Stimulated activated CD4-positive, alpha-beta T cell treated with anti-CD3 and anti-CD28 coated beads, TNF-alpha, amount 100 ng/mL, for 4 hours (primary cell): ENCODE measurements at regions not wholly inside any gene's neighbourhood (a gene's known extent, or its start where the extent isn't known, plus 50 kb on each side); places are given as distances from the start of the nearest gene placed in this dataset.
"Not testable (repeated sequence)": the region's sequence is repeated elsewhere in the genome, so short reads cannot be mapped to it uniquely, and the experiment has no call there.

ENCODE experiments used
- DNase-seq, 3 experiments: peaks; one replicate each; pipeline ENCODE4 v3.0.0-alpha.2; 2020; ENCODE audit warnings: low read depth in 3 of 3

DNA sequence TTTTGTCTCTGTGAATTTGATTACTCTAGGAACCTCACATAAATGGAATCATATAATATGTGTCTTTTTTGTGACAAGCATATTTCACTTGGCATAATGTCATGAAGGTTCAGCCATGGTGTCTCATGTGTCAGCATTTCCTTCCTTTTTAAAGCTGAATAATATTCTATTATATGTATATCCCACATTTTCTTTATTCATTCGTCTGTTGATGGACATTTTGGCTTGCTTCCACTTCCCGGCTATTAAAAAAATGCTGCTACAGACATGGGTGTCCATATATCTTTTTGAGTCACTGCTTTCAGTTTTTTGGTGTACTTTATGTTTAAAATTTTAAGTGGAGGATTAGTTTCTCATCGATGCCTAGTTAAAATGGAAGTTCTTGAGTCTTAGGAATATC is 59.8 kb upstream of the C5orf63 start:
- DNase-seq, result no peak

DNA sequence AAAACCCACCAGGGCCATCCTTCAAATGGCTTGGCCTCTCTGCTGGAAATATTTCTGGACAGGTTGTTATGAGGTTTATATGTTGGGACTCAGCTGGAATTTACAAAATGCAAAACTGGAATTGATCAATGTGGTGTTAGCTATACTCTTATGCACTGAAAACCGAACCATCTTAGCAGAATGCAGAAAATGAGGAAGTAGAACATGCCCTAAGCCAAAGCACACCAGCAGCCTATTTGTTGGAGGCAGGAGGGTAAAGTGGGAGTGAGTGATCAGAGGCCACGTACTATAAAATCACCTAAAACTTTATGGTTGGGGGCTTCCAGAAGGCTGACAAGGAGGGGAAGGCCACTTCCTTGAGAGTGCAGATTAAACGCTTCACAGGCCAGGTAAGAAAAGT is 63.6 kb upstream of the C5orf63 start:
- DNase-seq, result no peak

DNA sequence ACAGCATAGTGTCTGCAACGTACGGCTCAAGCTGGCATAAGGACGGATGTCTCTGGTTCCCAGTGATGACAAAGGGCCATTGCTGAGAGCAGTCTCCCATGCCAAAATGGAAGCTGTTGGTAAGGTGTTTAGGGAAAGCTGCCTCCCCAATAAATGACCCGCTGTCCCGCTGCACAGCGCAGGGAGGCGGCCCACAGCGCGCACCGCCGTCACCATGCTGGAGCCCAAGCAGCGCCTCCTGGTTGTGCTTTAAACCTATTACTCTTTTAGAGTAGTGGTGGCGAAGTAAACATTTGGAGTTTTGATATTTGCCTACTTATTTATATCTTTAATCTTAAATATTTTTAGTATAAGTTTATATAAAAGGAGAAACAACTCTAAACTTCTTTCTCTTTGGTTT is 70.4 kb upstream of the C5orf63 start:
- DNase-seq, result no peak

DNA sequence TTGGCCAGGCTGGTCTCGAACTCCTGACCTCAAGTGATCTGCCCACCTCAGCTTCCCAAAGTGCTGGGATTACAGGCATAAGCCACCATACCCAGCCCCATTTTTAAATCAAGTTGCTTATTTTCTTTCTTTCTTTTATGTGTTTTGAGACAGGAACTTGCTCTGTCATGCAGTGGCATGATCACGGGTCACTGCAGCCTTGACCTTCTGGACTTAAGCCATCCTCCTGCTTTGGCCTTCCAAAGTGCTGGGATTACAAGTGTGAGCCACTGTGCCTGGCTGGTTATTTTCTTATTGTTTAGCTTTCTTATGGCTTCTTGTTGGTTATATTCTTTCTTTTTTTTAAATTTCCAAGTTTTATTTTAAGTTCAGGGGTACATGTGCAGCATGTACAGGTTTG is 79.7 kb upstream of the C5orf63 start:
- no peak for DNase-seq

DNA sequence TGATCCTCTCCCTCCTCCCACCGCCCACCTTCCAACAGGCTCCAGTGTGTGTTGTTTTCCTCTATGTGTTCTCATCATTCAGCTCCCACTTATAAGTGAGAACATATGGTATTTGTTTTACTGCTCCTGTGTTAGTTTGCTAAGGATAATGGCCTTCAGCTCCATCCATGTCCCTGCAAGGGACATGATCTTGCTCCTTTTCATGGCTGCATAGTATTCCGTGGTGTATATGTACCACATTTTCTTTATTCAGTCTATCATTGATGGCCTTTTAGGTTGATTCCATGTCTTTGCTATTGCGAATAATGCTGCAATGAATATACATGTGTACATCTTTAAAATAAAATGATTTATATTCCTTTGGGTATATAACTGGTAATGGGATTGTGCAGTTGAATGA is 80.2 kb upstream of the C5orf63 start:
- no peak for DNase-seq

DNA sequence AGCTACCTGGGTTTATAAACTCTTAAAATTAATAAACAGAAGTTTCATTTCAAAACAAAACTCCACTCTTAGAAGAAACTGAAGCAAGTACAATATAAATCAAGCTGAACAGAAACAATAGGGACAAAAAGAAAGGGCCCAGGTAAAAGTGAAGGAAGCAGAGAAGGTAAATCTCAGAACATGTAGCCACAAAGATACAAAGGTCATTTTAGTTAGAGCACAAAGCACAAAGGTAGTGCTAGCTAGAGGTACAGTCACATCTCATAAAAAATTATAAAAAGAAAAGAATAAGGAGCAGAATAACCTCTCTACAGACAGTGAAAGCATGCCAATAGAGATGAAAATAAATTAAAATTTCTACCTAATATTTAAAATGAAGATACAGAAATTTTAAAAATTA is 90.4 kb upstream of the C5orf63 start:
- no peak for DNase-seq

DNA sequence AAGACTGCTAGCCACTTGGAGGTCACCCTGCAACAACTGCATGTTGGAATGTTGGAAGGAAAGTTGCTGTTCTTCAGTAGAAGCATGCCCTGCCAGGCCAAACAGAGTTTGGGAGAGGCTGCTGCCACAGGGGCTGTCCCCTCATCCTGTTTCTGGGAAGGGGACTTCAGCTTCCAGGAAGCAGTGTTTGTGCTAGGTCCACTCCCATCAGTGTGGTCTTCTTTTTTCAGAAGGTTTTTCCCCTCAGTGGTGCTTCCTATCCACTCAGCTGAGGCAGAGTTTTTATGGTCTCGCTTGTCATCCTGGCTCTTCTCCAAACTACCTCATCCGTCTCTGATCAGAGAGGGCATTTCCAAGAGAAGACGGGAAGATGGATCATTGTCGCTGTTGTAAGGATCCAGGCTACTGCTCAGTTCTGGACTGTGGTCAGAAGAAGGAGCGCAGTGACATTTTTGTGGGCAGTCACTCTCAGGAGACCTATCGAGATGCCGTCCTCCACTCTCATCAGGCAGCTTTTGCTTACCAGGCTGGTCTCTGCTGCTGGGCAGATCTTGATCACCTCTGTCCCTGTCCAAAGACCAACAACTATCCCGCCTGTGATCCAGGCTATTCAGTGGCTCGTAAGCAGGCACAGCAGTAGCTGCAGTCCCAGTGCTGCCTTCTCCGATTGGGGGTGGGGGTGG is 97.8 kb upstream of the C5orf63 start:
- DNase-seq, result no peak

DNA sequence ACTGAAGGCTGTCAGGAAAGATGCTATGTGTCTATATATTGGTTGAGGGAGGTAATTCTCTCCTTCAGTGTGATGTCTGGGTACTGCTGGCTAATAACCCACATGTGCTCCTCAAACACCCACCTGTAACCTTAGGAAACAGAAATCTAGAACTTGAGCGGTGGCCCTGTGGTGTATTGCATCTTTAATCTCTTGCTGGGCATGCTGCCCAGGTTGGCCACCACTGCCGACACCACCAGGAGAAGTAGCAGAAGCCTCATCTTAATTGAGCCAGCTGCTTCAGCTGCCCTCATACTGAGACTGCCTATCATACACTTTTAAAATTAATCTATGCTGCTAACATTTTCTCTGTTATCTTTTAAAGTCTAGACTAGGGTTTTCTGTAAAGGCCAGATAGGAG is 103.5 kb upstream of the C5orf63 start:
- DNase-seq, result no peak

DNA sequence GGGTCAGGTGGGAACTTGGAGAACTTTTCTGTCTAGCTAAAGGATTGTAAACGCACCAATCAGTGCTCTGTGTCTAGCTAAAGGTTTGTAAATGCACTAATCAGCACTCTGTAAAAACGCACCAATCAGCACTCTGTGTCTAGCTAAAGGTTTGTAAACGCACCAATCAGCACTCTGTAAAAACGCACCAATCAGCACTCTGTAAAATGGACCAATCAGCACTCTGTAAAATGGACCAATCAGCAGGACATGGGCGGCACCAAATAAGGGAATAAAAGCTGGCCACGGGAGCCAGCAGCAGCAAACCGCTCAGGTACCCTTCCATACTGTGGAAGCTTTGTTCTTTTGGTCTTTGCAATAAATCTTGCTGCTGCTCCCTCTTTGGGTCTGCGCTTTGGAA is 108.0 kb upstream of the MEGF10 start:
- DNase-seq, result not testable (repeated sequence)

DNA sequence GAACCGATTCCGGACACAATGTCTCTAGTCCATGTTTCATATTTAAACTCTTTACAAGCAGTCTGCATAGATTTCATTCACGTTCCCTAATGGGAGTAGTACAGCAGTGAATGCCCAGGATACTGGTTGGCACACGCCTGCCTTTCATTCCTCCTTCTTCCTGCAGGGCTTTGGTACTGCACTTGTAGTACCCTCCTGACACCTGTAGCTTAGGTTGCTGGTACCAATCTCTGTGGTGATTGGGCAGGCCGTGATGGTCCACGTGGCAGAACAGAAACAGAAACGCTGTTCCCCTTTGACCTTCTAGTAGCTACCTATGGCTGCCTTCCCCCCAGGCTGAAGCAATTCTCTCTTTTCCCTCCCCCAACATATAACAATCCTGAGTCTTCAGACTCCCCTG is 107.3 kb upstream of the MEGF10 start:
- no peak for DNase-seq

DNA sequence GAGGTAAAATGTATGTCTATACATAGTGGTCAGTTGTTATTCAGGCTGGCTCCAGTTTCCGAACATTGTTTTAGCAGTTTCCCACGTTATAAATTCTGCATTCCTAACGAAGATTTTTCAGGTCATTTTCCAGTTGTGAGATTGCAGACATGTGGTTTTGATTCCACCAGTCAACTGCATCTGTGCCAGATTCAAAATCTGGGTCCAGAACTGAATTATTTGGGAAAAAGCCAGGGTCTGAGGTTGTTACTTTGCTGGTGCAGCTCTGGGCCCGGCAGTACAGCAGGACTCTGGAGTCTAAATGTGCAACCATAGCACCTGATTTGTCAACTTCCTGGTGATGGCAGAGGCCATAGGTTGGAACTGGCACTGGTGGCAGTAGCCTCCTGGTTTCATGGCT is 105.7 kb upstream of the MEGF10 start:
- no peak for DNase-seq

DNA sequence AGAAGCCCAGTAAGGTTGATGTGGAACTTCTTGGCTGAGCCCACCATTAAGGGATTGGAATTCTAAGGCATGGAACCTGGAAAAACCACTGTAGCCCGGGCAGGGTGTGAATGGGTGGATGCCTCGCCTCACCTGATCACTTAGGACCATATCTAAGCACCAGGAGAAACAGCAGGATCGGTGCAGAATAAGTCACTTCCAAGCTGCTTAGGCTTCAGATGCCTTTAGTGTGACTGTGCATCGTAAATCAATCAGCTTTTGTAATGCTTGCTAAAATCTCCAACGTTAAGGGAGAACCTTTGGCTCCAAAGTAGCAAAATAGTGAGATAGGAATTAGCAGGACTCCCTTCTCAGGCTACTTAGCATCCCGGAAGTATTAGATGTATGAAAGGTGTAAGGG is 103.9 kb upstream of the MEGF10 start:
- no peak for DNase-seq

DNA sequence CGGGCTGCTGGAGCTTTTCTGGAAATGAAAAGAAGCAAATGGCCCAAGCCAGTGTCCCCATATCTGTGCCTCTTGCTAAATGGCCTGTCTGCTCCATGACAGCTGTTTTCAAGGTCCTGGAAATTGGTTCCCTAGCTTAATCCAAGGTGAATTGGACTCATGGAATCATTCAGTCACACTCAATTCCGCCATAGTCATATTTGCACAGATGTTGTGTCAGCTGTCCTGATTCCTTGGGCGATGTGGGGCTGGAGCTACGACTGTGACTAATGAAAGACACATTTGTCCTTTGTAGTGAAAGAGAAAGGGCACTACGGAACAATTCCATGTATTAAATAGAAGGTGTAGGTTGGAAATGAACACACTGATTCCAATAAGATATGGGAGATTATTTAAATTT is 102.9 kb upstream of the MEGF10 start:
- no peak for DNase-seq

DNA sequence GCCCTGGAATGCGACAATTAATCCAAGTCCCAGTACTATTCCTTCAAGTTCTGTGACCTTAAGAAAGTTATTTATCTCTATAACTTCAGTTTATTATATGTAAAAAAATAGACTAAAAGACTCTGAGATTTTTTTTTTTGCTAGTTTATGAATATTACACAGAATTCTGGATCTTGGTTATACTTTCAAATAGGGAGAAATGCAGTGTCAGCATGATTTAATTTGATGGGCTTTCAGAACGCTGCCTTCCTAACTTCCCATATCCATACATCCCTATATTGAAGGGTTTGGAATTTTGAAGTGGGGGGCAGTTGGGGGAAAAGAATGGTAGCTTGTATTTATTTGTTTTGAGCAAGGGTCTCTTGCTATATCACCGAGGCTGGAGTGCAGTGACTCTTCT is 98.4 kb upstream of the MEGF10 start:
- no peak for DNase-seq

DNA sequence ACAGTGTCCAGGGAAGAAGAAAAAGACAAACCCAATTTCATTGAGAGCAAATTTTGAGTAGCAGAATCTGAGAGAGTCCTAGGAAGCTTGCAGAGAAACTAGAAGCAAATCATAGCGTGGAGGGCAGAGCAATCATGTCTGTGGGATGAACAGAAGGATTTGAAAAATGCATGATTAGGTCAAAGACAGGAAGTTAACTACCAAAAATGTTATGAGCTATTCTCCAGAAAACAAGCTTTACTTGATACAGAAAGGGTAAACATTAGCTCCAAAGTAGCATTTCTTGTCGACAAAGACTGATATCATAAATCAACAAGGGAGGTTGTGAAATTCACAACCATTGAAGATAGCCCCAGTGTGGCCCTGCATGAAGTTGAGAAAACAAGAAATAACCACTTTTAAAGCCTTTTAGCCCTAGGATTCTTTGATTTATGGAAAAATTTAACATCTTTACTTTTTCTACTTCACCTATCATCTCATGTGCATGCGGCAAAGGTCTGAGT is 97.7 kb upstream of the MEGF10 start:
- DNase-seq, result no peak

DNA sequence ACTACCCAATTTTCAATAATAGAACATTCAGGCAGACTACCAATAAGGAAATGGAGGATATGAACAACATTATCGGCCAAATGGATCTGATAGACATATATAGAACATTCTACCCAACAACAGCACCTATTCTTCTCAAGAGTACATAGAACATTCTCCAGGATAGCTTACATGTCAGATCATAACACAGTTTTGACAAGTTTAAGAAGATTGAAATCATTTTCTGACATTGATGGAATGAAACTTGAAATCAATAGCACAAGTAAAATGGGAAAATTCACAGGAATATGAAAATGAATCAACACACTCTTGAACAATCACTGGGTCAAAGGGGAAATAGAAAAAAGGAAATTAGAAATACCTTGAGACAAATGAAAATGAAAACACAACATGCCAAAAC is 94.6 kb upstream of the MEGF10 start:
- DNase-seq, result no peak

DNA sequence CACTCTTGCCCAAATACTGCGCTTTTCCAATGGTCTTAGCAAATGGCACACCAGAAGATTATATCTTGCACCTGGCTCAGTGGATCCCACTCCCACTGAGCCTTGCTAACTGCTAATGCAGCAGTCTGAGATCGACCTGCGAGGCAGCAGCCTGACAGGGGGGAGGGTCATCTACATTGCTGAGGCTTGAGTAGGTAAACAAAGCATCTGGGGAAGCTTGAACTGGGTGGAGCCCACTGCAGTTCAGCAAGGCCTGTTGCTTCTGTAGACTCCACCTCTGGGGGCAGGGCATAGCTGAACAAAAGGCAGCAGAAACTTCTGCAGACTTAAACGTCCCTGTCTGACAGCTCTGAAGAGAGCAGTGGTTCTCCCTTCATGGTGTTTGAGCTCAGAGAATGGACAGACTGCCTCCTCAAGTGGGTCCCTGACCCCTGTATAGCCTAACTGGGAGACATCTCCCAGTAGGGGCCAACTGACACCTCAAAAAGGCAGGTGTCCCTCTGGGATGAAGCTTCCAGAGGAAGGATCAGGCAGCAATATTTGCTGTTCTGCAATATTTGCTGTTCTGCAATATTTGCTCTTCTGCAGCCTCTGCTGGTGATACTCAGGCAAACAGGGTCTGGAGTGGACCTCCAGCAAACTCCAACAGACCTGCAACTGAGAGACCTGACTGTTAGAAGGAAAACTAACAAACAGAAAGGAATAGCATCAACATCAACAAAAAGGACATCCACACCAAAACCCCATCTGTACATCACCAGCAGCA is 93.0 kb upstream of the MEGF10 start:
- DNase-seq, result not testable (repeated sequence)

DNA sequence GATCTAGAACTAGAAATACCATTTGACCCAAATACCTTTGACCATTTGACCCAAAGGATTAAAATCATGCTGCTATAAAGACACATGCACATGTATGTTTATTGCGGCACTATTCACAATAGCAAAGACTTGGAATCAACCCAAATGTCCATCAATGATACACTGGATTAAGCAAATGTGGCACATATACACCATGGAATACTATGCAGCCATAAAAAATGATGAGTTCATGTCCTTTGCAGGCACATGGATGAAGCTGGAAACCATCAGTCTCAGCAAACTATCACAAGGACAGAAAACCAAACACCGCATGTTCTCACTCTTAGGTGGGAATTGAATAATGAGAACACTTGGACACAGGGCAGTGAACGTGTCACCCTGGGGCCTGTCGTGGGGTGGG is 87.9 kb upstream of the MEGF10 start:
- DNase-seq, result not testable (repeated sequence)

DNA sequence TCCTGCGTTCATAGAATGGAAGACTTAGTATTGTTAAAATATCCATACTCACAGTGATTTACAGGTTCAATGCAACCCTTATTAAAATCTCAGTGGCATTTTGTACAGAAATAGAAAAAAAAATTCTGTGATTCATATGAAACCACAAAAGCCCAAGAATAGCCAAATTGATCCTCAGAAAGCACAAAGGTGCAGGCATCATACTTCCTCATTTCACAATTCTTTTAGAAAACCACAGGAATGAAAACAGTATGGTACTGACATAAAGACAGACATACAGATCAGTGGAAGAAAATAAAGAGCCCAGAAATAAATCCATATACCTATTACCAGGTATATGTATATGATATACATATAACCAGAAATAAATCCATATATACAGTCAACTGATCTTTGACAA is 86.8 kb upstream of the MEGF10 start:
- no peak for DNase-seq

DNA sequence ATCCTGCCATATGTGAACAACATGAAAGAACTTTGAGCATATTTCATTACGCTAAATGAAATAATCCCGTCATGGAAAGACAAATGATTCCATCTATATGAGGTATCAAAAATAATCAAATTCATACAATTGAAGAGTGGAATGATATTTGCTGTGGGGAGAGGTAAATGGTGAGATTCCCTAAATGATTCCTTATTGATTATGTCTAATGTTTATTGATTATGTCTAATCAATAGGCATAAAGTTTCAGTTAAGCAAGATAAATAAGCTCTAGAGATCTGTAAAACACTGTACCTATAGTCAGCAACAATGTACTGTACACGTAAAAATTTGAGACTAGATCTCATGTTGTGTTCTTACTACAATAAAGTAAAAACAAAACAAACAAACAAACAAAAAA is 85.4 kb upstream of the MEGF10 start:
- no peak for DNase-seq

DNA sequence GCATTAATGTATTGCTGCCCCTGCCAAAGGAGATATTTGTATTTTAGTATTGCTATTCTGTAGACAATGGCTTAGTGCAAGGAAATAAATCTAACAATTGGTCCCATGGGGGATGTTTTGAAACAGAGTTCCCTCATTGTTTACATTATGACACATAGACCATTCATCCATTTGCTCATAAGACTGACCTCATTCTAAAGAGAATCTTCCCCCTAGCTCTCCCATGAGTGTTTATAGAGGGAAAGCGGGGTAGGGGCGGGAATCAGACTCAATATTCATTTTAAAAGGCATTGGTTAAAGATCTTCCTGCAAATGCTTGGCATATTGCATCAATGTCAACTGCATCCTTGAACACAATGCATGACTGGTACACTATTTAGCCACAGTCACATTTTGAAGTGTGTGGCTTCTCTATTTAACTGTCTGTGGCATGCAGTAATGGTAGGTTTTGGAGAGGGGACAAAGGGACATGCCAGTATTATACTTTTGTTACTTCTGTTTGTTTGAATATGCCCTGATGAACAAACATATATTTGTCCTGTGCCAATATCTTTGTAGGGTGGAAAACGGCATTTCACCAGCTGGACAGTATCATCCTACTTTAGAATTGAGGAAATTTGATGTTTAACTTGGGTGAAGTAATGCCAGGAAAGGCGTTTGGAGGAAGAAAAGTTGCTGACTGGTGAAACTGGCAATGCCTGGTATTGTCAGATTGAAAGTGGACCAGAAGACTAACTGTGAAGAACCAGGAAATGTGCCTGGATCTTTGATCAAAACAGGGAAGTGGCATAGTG is 84.1 kb upstream of the MEGF10 start:
- DNase-seq, result no peak

DNA sequence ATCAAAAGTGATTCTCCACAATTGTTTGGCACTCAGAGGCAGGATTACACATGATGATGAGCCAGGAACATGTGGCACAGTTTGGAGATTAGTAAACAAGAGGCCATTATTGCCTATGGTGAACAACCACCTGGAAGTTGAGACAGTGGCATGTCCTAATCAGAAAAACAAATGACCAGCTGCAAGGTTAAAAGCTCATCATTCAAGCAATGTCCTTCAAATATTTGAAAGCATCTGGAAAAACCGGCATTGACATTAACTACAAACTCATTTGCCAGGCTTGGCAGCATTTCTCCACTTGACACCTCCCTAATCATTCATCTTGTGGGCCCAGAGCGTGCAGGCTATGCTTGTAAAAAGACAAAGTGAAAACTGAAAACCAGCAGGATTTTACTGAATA is 80.6 kb upstream of the MEGF10 start:
- DNase-seq, result no peak

DNA sequence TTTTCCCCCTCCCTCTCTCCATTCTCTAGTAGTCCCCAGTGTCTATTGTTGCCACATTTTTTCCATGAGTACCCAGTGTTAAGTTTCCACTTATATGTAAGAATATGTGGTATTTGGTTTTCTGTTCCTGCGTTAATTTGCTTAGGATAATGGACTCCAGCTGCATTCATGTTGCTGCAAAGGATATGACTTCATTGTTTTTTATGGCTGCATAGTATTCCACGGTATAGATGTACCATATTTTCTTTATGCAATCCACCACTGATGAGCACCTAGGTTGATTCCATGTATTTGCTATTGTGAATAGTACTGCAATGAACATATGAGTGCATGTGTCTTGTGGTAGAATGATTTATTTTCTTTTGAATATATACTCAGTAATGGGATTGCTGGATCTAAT is 77.4 kb upstream of the MEGF10 start:
- DNase-seq, result no peak
